ENCODE measurements at regions not wholly inside any gene's neighbourhood (a gene's known extent, or its start where the extent isn't known, plus 50 kb on each side); places are given as distances from the start of the nearest gene placed in this dataset.
A peak's percentile ranks its signal among the peaks of the same experiment; 100 is the strongest.
"Not testable (repeated sequence)": the region's sequence is repeated elsewhere in the genome, so short reads cannot be mapped to it uniquely, and the experiment has no call there.

GRCh38 chr7:27418541-27418940 lies 175.9 kb downstream of the EVX1 start:
- no peak for DNase-seq (ENCODE audit: low spot score)

GRCh38 chr7:27419581-27420177 lies 177.1 kb downstream of the EVX1 start:
- no peak for DNase-seq (ENCODE audit: low spot score)

DNA sequence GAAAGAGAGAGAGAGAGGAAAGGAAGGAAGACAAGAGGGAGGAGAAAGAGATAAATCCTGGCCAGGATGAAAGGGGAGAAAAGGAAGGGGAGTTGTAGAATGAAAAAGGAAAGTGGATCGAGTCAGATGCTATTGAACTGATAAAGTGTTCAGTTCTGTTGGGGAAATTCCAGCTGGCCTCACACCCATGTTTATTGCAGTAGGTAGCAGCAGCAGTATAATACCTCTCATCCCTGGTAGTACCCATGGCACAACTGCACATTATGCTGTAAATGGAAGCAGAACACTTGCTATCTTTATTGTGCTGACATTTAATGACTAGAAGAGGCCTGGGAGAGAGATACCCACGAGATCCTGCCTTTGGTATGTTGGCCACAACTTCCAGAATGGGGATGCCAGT lies 178.1 kb downstream of the EVX1 start:
- no peak for DNase-seq (ENCODE audit: low spot score)

DNA sequence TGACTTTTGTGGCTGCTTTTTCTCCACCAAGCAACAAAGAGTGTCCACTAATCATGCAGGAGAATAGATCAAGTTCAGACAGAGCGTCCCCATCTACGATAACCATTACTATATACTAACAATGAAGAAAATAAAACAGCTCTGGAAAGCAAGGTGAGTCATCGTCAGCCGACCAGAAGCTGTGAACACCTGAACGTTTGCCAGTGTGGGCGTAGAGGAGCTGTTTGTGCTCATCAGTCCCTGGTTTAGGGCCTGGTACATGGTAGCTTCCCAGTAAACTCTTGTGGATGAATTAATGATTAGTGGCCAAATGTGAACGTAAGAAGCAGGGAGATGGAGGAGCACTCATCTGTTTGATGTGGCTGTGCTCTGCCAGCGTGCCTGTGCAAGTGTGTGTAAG lies 180.7 kb downstream of the EVX1 start:
- no peak for DNase-seq (ENCODE audit: low spot score)

- no peak for DNase-seq (ENCODE audit: low spot score)
Measured at GRCh38 chr7:27423821-27424220, 181.2 kb downstream of the EVX1 start.

- no peak for DNase-seq (ENCODE audit: low spot score)
Measured at GRCh38 chr7:27424231-27424630, 181.6 kb downstream of the EVX1 start.

- DNase-seq (ENCODE audit: low spot score) = no peak
Measured at GRCh38 chr7:27424749-27425148, 182.1 kb downstream of the EVX1 start.

DNA sequence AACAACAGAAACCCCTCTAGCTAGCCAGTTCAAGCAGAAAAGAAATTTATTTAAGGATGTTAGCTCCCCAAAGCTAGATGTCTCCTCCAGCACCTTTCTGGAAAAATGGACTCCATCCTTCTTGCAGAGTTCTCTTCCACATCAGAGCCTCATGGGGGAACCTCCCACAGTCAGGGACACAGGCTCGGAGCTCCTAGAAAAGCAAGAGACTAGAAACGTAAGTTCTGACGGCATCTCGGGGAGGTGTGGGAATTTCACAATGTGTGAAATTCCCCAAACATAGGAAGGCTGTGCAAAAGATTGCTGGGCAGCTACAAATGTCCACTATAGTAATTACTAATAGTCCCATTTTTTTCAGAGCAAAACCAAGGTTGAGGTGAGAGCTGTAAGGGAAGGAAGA lies 184.8 kb downstream of the EVX1 start:
- no peak for DNase-seq (ENCODE audit: low spot score)

GRCh38 chr7:27430105-27430504 lies 187.5 kb downstream of the EVX1 start:
- no peak for DNase-seq (ENCODE audit: low spot score)

GRCh38 chr7:27431465-27431864 lies 188.9 kb downstream of the EVX1 start:
- DNase-seq (ENCODE audit: low spot score) = no peak

DNA sequence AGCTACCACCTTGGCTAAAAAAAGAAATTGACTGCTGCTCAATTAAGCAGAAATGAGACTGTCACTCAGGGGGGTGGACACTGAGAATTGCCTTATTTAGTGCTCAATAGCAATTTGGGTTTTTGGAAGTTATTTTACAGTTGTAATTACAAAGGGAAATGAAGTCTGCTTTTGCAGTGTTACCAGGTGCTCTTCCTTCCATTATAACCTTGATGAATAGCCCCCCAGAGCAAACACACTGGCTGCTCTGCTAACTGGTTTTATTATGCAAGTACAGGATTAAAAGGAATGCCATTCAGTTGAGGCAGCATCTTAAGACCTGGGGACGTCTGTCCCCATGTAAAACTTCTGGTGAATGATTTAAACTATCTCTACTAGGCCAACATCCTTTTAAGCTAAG lies 191.0 kb downstream of the EVX1 start:
- DNase-seq (ENCODE audit: low spot score) = no peak

DNA sequence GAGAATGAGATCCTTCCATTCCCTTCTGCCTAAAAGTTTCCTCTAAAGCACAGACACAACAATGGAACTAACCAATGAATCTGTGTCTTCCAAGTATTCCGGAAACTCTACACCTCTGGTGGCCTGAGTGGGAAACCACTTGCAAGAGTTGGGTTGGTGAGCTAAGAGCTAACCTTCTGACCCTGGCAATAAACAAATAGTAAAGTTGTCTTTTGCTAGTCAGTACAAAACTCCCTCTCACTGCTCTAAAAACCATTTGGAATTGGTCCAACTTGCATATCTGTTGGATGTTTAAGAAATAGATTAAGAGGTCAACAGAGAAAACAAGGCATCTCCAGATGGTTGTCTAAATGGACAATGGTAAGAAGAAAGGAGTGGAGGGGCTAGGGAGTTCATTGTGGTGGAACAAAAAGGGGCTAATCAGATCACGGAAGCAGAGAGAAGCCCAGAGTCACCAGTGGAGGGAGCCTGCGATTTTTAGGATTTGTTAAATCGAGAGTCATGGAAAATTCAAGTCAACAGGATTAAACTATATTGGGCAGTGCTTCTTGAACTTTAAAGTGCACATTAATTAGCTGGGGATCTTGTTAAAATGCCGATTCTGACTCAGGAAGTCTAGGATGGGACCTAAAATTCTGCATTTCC lies 192.3 kb downstream of the EVX1 start:
- no peak for DNase-seq (ENCODE audit: low spot score)

DNA sequence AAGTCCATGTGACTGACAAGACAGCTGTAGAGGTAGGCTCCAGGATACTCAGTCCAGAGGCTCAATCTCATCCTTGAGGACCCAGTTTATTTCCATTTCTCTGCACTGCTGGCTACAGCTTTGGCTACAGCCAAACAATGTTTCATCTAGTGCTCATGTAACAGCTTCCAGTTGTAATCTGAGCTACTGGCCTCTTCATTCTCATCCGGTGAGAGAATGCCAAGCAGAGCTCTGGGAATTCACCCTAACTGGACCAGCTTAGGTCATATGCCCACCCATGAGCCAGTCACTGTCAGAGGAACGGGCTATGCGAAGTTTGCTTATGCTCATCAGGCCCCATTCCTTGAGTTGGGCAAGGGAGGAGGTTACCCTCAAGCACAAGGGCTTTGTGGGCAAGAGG lies 192.9 kb downstream of the EVX1 start:
- no peak for DNase-seq (ENCODE audit: low spot score)

GRCh38 chr7:27438881-27439589 lies 196.4 kb downstream of the EVX1 start:
- no peak for DNase-seq (ENCODE audit: low spot score)

DNA sequence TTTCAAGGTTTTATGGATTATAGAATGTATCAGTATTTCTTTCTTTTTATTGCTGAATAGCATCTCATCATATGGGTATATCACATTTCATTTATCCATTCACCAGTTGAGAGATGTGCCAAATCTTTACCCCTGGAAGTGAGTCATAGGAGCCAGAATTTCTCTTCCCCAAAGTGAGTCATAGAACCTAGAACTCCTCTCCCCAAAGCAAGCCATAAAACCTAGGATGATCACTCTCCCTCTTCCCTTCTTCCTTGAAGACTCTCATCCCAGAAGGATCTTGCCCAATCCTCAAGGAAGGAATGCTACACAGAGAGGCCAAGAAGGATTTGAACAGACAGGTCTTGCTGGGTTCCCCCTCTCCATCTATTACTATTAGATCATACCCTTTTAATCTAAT lies 199.9 kb downstream of the EVX1 start:
- no peak for DNase-seq (ENCODE audit: low spot score)

GRCh38 chr7:27449046-27449445 lies 206.4 kb downstream of the EVX1 start:
- DNase-seq (ENCODE audit: low spot score) = not testable (repeated sequence)

GRCh38 chr7:27453702-27454405 lies 208.8 kb downstream of the HIBADH start:
- DNase-seq (ENCODE audit: low spot score) = peak; percentile 34

DNA sequence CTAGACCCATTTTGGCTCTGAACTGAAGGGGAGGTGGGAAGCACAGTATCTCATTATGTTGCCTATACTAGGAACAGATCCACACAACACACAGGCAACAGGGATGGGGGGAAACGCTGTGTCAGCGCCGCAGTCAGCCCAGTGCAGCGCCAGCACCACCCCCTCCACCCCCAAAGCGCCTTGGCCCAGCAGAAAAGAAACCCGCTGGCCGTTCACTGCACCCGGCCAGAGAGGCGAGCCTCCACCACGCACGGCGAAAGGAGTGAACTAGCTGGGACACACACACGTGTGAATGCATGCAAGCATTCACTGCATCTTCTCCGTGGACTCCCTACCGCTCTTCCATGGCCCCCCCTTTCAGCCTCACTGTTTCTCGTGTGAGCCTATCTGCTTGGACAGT lies 205.6 kb downstream of the HIBADH start:
- DNase-seq (ENCODE audit: low spot score) = not testable (repeated sequence)

- not testable (repeated sequence) for DNase-seq (ENCODE audit: low spot score)
Measured at GRCh38 chr7:27457603-27458565, 204.8 kb downstream of the HIBADH start.

DNA sequence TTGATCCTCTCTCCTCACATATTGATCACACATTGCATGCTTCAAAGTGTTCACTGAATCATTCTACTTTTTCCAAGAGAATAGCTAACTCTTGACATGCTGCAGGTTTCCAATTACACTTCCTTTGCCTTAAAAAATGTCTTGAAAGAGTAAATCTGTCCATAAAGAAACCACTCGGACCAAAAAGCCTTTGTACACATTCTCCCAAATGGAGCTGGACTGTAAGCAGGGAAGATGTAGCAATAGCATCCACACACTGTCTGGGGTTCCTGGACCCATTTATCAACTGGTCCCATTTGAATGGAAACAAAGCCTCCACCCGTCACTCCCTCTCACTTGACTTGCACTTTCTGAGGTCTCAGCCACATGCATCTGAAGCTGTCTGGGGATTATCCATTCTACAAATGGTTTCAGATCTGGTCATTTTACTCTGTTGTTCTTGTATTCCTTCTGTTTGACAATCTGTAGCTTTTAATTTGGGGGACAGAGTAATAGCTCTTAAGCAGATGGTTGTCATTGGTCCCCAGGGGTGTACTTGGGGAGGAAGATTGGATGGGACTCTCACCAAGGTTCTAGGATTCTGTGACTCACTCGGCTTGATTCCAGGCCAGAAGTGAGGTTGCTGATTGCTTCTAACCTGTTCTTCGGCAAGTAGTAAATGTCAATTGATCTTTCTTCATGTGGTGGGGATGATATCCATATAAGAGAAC lies 203.5 kb downstream of the HIBADH start:
- DNase-seq (ENCODE audit: low spot score) = no peak

- DNase-seq (ENCODE audit: low spot score) = no peak
Measured at GRCh38 chr7:27459731-27460053, 203.0 kb downstream of the HIBADH start.

Data from HuH-7 (cell line).